ENCODE measurements at regions not wholly inside any gene's neighbourhood (a gene's known extent, or its start where the extent isn't known, plus 50 kb on each side); places are given as distances from the start of the nearest gene placed in this dataset.

GRCh38 chr1:95671098-95671497 lies 437.1 kb downstream of the RWDD3 start:
- no peaks in the 10 kb centered on the region for H3K36me3 ChIP-seq (ENCODE audit: low read depth)
- H3K4me1 ChIP-seq (replicated peaks; ENCODE audit: insufficient read depth): no peaks in the 10 kb centered on the region
- no peak overlapping the region for H3K4me2 ChIP-seq
- ChIA-PET CTCF (no interaction called here), POLR2A (ENCODE audit: unreplicated experiment) (no interaction called here)
- H3K9me2 ChIP-seq (ENCODE audit: insufficient read depth): 0 out of 2 replicates have a peak, but pooled peaks cover 4% of the 10 kb centered on the region
- no peaks in the 10 kb centered on the region for H3K79me2 ChIP-seq (ENCODE audit: low read depth)
- no peak overlapping the region for H3K4me3 ChIP-seq
- H3F3A ChIP-seq (ENCODE audit: insufficient read depth, low read depth): no peaks in the 10 kb centered on the region
- no TSS peak for BruUV-seq (replicated peaks)
- 0 out of 2 replicates have a peak, but pooled peaks cover 7% of the 10 kb centered on the region for H3K27me3 ChIP-seq (ENCODE audit: insufficient read depth, low read depth)
- intact Hi-C loops (cut with micrococcal nuclease; ENCODE audit: unreplicated experiment): no loop called here
- no peak overlapping the region for H3K27ac ChIP-seq
- no peak for DNase-seq
- H2AFZ ChIP-seq: no peak overlapping the region
- H3K9me3 ChIP-seq (ENCODE audit: insufficient read depth, low read depth): no peaks in the 10 kb centered on the region; the same call in 1 of the 2 replicates
- H4K20me1 ChIP-seq (ENCODE audit: insufficient read depth): no peaks in the 10 kb centered on the region
- no peak for TF ChIP-seq CTCF (conservative IDR thresholded peaks at IDR 0.05)
- TF ChIP-seq EZH2 (IDR thresholded peaks at IDR 0.05; ENCODE audit: low read depth): no peak

GRCh38 chr1:95679262-95679661 lies 445.3 kb downstream of the RWDD3 start:
- H3K4me3 ChIP-seq: no peak overlapping the region
- intact Hi-C loops (cut with micrococcal nuclease; ENCODE audit: unreplicated experiment): no loop called here
- H4K20me1 ChIP-seq (ENCODE audit: insufficient read depth): no peaks in the 10 kb centered on the region
- ChIA-PET CTCF (no interaction called here), POLR2A (ENCODE audit: unreplicated experiment) (no interaction called here)
- H3K27me3 ChIP-seq (ENCODE audit: insufficient read depth, low read depth): no peaks in the 10 kb centered on the region
- BruUV-seq (replicated peaks): no TSS peak
- no peaks in the 10 kb centered on the region for H3K36me3 ChIP-seq (ENCODE audit: low read depth)
- H3K27ac ChIP-seq: no peak overlapping the region
- DNase-seq: no peak
- no peak overlapping the region for H3K4me2 ChIP-seq
- no peaks in the 10 kb centered on the region for H3K4me1 ChIP-seq (replicated peaks; ENCODE audit: insufficient read depth)
- H2AFZ ChIP-seq: no peak overlapping the region
- TF ChIP-seq EZH2 (IDR thresholded peaks at IDR 0.05; ENCODE audit: low read depth) (no peak), CTCF (conservative IDR thresholded peaks at IDR 0.05) (no peak)
- H3K9me3 ChIP-seq (ENCODE audit: insufficient read depth, low read depth): no peaks in the 10 kb centered on the region
- H3K9me2 ChIP-seq (ENCODE audit: insufficient read depth): no peaks in the 10 kb centered on the region
- no peaks in the 10 kb centered on the region for H3F3A ChIP-seq (ENCODE audit: insufficient read depth, low read depth)
- no peaks in the 10 kb centered on the region for H3K79me2 ChIP-seq (ENCODE audit: low read depth)

- POLR2A ChIA-PET (ENCODE audit: unreplicated experiment): no interaction called here
These were observed 451.1 kb downstream of the RWDD3 start for GRCh38 chr1:95685081-95685480.

More at GRCh38 chr1:95685081-95685480, 451.1 kb downstream of the RWDD3 start:
- no peak overlapping the region for H3K4me3 ChIP-seq
- H3K36me3 ChIP-seq (ENCODE audit: low read depth): no peaks in the 10 kb centered on the region
- H2AFZ ChIP-seq: no peak overlapping the region
- no peaks in the 10 kb centered on the region for H3K4me1 ChIP-seq (replicated peaks; ENCODE audit: insufficient read depth)
- H3F3A ChIP-seq (ENCODE audit: insufficient read depth, low read depth): no peaks in the 10 kb centered on the region
- no TSS peak for BruUV-seq (replicated peaks)
- DNase-seq: no peak
- TF ChIP-seq CTCF (conservative IDR thresholded peaks at IDR 0.05) (no peak), EZH2 (IDR thresholded peaks at IDR 0.05; ENCODE audit: low read depth) (no peak)
- no peaks in the 10 kb centered on the region for H3K79me2 ChIP-seq (ENCODE audit: low read depth)
- no peaks in the 10 kb centered on the region for H3K9me3 ChIP-seq (ENCODE audit: insufficient read depth, low read depth)
- no peak overlapping the region for H3K4me2 ChIP-seq
- H4K20me1 ChIP-seq (ENCODE audit: insufficient read depth): no peaks in the 10 kb centered on the region
- no peaks in the 10 kb centered on the region for H3K9me2 ChIP-seq (ENCODE audit: insufficient read depth)
- CTCF ChIA-PET: no interaction called here
- intact Hi-C loops (cut with micrococcal nuclease; ENCODE audit: unreplicated experiment): no loop called here
- H3K27ac ChIP-seq: no peak overlapping the region
- no peaks in the 10 kb centered on the region for H3K27me3 ChIP-seq (ENCODE audit: insufficient read depth, low read depth)

All from PC-9 (cell line).